ENCODE measurements at regions not wholly inside any gene's neighbourhood (a gene's known extent, or its start where the extent isn't known, plus 50 kb on each side); places are given as distances from the start of the nearest gene placed in this dataset.

DNA sequence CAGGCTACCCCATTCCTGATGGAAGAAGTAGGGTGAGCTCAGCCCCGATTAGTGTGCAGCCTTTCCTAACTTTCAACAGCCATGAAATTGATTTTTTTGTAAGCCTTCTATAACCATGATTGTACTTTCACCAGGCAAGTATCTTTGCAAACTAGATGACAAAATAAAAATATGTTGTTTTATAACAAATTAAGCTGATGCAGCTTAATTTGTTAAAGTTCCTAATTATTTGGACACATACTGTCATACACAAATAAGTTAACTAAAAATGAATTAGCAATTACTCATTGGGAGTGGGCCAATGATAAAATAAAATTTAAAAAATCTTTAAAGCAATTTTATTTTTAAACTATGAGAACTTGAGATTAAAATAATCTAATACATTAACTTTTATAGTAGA, 113.1 kb upstream of the FANCL start:
- 21 to 38% methylated on average over 1 of the region's 1 CpG for WGBS, 2 experiments (ENCODE audit: low coverage in 1 of 2, low lambda C conversion rate in 2 of 2, missing lambda C conversion rate in 2 of 2)
- H3K36me3 ChIP-seq (ENCODE audit: low read depth): no peaks in the 10 kb centered on the region
- H3K4me3 ChIP-seq: no peak overlapping the region
- H2AFZ ChIP-seq: no peak overlapping the region
- H3K9me2 ChIP-seq (ENCODE audit: insufficient read depth): no peaks in the 10 kb centered on the region
- no peak for TF ChIP-seq EZH2phosphoT487 (IDR thresholded peaks at IDR 0.05; ENCODE audit: insufficient read depth, low read depth)
- TF ChIP-seq EZH2 (IDR thresholded peaks at IDR 0.05; ENCODE audit: insufficient read depth, poor library complexity, severe bottlenecking): no peak
- H4K20me1 ChIP-seq (ENCODE audit: insufficient read depth): no peaks in the 10 kb centered on the region
- in situ Hi-C loops (cut with MboI): no loop called here
- no peaks in the 10 kb centered on the region for H3F3A ChIP-seq (ENCODE audit: insufficient read depth)
- H3K27me3 ChIP-seq (replicated peaks; ENCODE audit: insufficient read depth): no peaks in the 10 kb centered on the region
- no peak overlapping the region for H3K27ac ChIP-seq
- H3K4me1 ChIP-seq (ENCODE audit: insufficient read depth): no peaks in the 10 kb centered on the region
- no peaks in the 10 kb centered on the region for H3K79me2 ChIP-seq (ENCODE audit: insufficient read depth)
- H3K9ac ChIP-seq: no peak overlapping the region
- H3K9me3 ChIP-seq (ENCODE audit: low read depth): no peaks in the 10 kb centered on the region
- H3K4me2 ChIP-seq (ENCODE audit: unreplicated experiment): no peak overlapping the region
- no peak for DNase-seq

DNA sequence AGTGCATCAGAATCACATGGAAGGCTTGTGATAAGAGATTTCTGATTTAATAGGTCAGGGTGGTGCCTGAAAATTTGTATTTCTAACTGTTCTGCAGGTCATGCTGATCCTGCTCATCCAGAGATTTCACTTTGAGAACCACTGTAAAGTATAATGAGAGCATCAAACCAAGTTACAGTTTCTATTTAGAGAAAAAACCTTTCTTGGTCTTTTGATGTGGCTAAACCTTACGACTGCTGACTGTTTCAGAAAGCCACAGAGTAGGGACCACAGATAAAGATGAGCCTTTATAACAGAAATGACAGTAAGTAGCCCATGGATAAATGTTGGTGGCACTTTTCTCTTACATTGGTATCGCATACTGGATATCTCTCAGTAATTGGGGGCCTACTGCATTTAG, 109.4 kb upstream of the FANCL start:
- H3K79me2 ChIP-seq (ENCODE audit: insufficient read depth): no peaks in the 10 kb centered on the region
- no peaks in the 10 kb centered on the region for H3K36me3 ChIP-seq (ENCODE audit: low read depth)
- TF ChIP-seq EZH2 (IDR thresholded peaks at IDR 0.05; ENCODE audit: insufficient read depth, poor library complexity, severe bottlenecking): no peak
- no peak for TF ChIP-seq EZH2phosphoT487 (IDR thresholded peaks at IDR 0.05; ENCODE audit: insufficient read depth, low read depth)
- H3K4me3 ChIP-seq: no peak overlapping the region
- H3K27me3 ChIP-seq (replicated peaks; ENCODE audit: insufficient read depth): no peaks in the 10 kb centered on the region
- DNase-seq: no peak
- no peaks in the 10 kb centered on the region for H3K4me1 ChIP-seq (ENCODE audit: insufficient read depth)
- H3K27ac ChIP-seq: no peak overlapping the region
- 24 to 27% methylated on average over 2 of the region's 2 CpGs for WGBS, 2 experiments (ENCODE audit: low coverage in 1 of 2, low lambda C conversion rate in 2 of 2, missing lambda C conversion rate in 2 of 2)
- H4K20me1 ChIP-seq (ENCODE audit: insufficient read depth): no peaks in the 10 kb centered on the region
- H3K9me3 ChIP-seq (ENCODE audit: low read depth): no peaks in the 10 kb centered on the region
- H3K9ac ChIP-seq: no peak overlapping the region
- H3K4me2 ChIP-seq (ENCODE audit: unreplicated experiment): no peak overlapping the region
- in situ Hi-C loops (cut with MboI): no loop called here
- no peak overlapping the region for H2AFZ ChIP-seq
- no peaks in the 10 kb centered on the region for H3K9me2 ChIP-seq (ENCODE audit: insufficient read depth)
- H3F3A ChIP-seq (ENCODE audit: insufficient read depth): no peaks in the 10 kb centered on the region

DNA sequence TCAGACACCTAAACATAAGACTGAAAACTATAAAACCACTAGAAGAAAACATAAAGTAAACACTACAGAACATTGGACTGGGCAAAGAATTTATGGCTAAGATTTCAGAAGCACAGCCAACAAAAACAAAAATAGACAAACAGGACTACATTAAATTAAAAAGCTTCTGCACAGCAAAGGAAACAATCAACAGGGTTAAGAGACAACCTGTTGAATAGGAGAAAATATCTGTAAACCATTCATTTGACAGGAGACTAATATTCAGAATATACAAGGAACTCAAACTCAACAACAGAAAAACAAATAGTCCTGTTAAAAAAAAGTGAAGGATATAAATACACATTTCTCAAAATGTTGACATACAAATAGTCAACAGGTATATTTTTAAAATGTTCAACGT, 106.7 kb upstream of the FANCL start:
- in situ Hi-C loops (cut with MboI): no loop called here
- H4K20me1 ChIP-seq (ENCODE audit: insufficient read depth): no peaks in the 10 kb centered on the region
- no peak for DNase-seq
- no peak overlapping the region for H3K9ac ChIP-seq
- TF ChIP-seq EZH2 (IDR thresholded peaks at IDR 0.05; ENCODE audit: insufficient read depth, poor library complexity, severe bottlenecking): no peak
- TF ChIP-seq EZH2phosphoT487 (IDR thresholded peaks at IDR 0.05; ENCODE audit: insufficient read depth, low read depth): no peak
- H3K79me2 ChIP-seq (ENCODE audit: insufficient read depth): no peaks in the 10 kb centered on the region
- H3K36me3 ChIP-seq (ENCODE audit: low read depth): no peaks in the 10 kb centered on the region
- H3K9me2 ChIP-seq (ENCODE audit: insufficient read depth): no peaks in the 10 kb centered on the region
- no peaks in the 10 kb centered on the region for H3F3A ChIP-seq (ENCODE audit: insufficient read depth)
- H2AFZ ChIP-seq: no peak overlapping the region
- no peak overlapping the region for H3K27ac ChIP-seq
- H3K9me3 ChIP-seq (ENCODE audit: low read depth): no peaks in the 10 kb centered on the region
- H3K27me3 ChIP-seq (replicated peaks; ENCODE audit: insufficient read depth): no peaks in the 10 kb centered on the region
- H3K4me2 ChIP-seq (ENCODE audit: unreplicated experiment): no peak overlapping the region
- 0 to 2% methylated on average over 1 of the region's 1 CpG for WGBS, 2 experiments (ENCODE audit: low coverage in 1 of 2, low lambda C conversion rate in 2 of 2, missing lambda C conversion rate in 2 of 2)
- no peak overlapping the region for H3K4me3 ChIP-seq
- H3K4me1 ChIP-seq (ENCODE audit: insufficient read depth): no peaks in the 10 kb centered on the region

DNA sequence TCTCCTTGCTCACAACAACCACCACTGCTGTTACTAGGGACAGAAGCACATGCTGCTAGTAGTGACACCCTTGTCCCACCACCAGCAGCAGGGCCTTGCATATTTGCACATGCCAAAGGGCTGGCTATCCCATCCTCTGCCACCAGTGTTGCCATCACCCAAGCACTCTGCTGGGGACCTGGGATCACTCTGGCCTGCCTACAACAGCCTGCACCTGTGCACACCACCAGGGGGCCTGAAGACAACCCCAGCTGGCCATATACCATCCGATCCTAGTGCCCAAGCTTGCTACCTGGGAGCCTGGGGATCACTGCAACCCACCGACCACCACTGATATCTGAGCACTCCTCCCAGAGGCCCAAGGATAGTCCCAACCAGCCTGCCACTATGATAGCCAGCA, 99.9 kb upstream of the FANCL start:
- no peak overlapping the region for H3K27ac ChIP-seq
- H3F3A ChIP-seq (ENCODE audit: insufficient read depth): no peaks in the 10 kb centered on the region
- H3K27me3 ChIP-seq (replicated peaks; ENCODE audit: insufficient read depth): no peaks in the 10 kb centered on the region
- H3K4me2 ChIP-seq (ENCODE audit: unreplicated experiment): no peak overlapping the region
- in situ Hi-C loops (cut with MboI): no loop called here
- no peak overlapping the region for H2AFZ ChIP-seq
- TF ChIP-seq EZH2phosphoT487 (IDR thresholded peaks at IDR 0.05; ENCODE audit: insufficient read depth, low read depth): no peak
- no peak for TF ChIP-seq EZH2 (IDR thresholded peaks at IDR 0.05; ENCODE audit: insufficient read depth, poor library complexity, severe bottlenecking)
- no peaks in the 10 kb centered on the region for H4K20me1 ChIP-seq (ENCODE audit: insufficient read depth)
- DNase-seq: no peak
- H3K4me3 ChIP-seq: no peak overlapping the region
- 7 to 23% methylated on average over 2 of the region's 2 CpGs for WGBS, 2 experiments (ENCODE audit: low coverage in 1 of 2, low lambda C conversion rate in 2 of 2, missing lambda C conversion rate in 2 of 2)
- no peaks in the 10 kb centered on the region for H3K4me1 ChIP-seq (ENCODE audit: insufficient read depth)
- no peaks in the 10 kb centered on the region for H3K9me2 ChIP-seq (ENCODE audit: insufficient read depth)
- no peaks in the 10 kb centered on the region for H3K79me2 ChIP-seq (ENCODE audit: insufficient read depth)
- H3K36me3 ChIP-seq (ENCODE audit: low read depth): no peaks in the 10 kb centered on the region
- H3K9ac ChIP-seq: no peak overlapping the region
- H3K9me3 ChIP-seq (ENCODE audit: low read depth): no peaks in the 10 kb centered on the region

DNA sequence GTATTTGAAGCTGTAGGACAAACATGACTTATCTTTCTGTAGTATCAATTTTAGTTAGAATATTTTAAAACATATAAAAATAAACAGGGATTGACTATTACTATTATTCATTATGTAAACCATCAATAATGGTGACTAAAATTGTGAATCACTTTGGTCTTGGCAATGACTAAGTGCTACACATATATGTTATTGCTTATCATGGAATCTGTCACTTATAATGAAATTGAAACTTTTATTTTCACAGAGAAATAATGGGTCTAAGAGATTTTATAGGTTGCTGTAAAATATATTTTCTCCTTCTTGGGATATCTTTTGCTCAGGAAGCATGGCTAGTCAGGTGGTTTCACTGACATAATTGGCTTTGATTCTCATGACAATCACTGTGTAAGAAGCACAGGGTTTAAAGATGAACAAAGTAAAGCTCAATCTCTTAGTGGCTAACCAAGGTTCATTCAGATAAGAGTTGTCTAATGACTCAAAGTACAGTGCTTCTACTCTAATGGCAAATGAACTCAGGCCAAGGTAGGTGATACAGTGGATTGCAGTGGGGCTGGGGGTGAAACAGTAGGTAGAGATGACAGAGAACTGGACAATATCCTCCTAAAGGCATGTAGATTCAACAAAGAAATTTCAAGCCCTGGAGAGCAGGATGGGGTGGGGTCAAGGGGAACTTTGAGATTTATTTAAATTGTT, 98.6 kb upstream of the FANCL start:
- Histone ChIP-seq H3K9ac (no peak overlapping the region), H3K9me2 (ENCODE audit: insufficient read depth) (no peaks in the 10 kb centered on the region), H3K27me3 (replicated peaks; ENCODE audit: insufficient read depth) (peaks cover 4% of the 10 kb centered on the region; the same call in 1 of the 2 replicates), H2AFZ (no peak overlapping the region), H3K79me2 (ENCODE audit: insufficient read depth) (no peaks in the 10 kb centered on the region), H3K4me2 (ENCODE audit: unreplicated experiment) (no peak overlapping the region), H4K20me1 (ENCODE audit: insufficient read depth) (no peaks in the 10 kb centered on the region), H3K4me3 (no peak overlapping the region), H3K9me3 (ENCODE audit: low read depth) (no peaks in the 10 kb centered on the region), H3K27ac (no peak overlapping the region), H3F3A (ENCODE audit: insufficient read depth) (no peaks in the 10 kb centered on the region), H3K4me1 (ENCODE audit: insufficient read depth) (no peaks in the 10 kb centered on the region), H3K36me3 (ENCODE audit: low read depth) (no peaks in the 10 kb centered on the region)
- TF ChIP-seq EZH2phosphoT487 (IDR thresholded peaks at IDR 0.05; ENCODE audit: insufficient read depth, low read depth): no peak
- TF ChIP-seq EZH2 (IDR thresholded peaks at IDR 0.05; ENCODE audit: insufficient read depth, poor library complexity, severe bottlenecking): no peak
- in situ Hi-C loops (cut with MboI): no loop called here
- no peak for DNase-seq

Measured in GM23248 (cell line).